ENCODE measurements at regions not wholly inside any gene's neighbourhood (a gene's known extent, or its start where the extent isn't known, plus 50 kb on each side); places are given as distances from the start of the nearest gene placed in this dataset.
A peak's percentile ranks its signal among the peaks of the same experiment; 100 is the strongest.

DNA sequence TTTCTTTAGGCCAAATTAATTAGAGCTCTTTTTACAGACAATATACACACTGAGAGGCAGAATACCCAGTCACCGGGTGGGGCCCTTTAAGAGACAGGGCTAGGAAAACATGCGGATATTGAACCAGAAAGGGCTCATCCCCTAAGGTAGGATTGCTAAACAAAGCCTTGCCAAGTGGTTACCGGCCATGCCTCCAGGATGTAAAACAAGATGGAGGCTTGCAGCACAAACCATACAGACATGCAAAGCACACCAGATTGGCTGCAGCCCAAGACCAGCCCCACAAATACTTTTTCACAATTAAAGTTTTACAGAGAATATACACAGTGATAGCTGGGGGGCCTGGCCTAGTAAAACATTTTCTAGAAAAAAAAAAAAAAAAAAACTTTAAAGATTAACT lies 210.0 kb downstream of the KLHL4 start:
- DNase-seq, result no peak

DNA sequence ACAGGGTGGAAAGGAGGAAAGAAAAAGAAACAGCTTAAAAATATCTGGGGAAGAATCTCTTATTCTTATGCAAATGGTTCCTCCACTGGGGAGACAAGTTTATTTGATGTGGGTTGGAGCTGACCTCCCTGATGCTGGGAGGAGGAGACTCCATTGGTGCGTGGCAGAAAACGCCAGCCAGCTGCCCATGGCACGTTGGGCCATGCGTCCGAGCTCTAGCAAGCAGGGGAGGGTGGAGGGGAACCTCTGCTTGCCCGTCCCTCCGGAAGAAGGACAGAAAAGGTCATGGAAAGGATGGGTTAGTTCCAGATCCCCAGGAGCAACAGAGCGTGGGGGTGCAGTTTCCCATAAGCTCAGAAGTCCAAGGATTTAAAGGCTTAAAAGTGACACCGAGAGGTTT lies 210.4 kb downstream of the KLHL4 start:
- no peak for DNase-seq

- DNase-seq, result no peak
Measured at GRCh38 chrX:87728459-87728858, 210.9 kb downstream of the KLHL4 start.

DNA sequence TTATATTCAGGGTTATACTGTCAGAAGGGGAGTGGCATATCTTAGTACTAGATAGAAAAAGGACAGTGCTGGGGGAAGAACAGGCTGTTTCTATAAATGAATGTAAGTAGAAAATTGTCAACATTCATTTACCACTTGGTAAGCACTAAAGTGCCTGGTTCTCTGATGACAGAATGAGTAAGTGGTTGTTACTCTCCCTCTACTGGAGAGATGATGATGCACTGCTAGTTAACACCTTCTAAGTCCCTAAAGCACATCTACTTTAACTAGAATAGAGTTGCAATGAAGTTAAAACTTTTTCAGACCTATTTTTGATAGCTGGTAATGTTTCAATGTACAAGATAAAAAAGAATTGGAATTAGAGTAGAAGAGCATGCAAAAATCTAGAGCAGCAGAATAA lies 214.5 kb downstream of the KLHL4 start:
- no peak for DNase-seq

- no peak for DNase-seq
Measured at GRCh38 chrX:87736576-87736975, 219.0 kb downstream of the KLHL4 start.

GRCh38 chrX:87744391-87744790 lies 226.8 kb downstream of the KLHL4 start:
- DNase-seq, result no peak

GRCh38 chrX:87755493-87755892 lies 237.9 kb downstream of the KLHL4 start:
- no peak for DNase-seq

DNA sequence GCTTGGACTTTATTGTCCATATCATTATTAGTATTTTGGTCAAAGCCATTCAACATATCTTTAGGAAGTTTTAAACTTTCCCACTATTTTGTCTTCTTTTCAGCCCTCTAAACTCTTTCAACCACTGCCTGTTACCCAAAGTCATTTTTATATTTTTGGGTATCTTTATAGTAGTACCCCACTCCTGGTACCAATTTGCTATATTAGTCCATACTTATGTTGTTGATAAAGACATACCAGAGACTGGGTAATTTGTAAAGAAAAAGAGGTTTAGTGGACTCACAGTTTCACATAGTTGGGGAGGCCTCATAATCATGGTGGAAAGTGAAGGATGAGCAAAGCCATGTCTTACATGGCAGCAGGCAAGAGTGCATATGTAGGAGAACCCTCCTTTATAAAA lies 271.4 kb downstream of the KLHL4 start:
- DNase-seq, result no peak

GRCh38 chrX:87798039-87798438 lies 280.4 kb downstream of the KLHL4 start:
- no peak for DNase-seq

- no peak for DNase-seq
Measured at GRCh38 chrX:87805829-87806490, 288.4 kb downstream of the KLHL4 start.

- DNase-seq, result no peak
Measured at GRCh38 chrX:87808576-87809243, 291.1 kb downstream of the KLHL4 start.

DNA sequence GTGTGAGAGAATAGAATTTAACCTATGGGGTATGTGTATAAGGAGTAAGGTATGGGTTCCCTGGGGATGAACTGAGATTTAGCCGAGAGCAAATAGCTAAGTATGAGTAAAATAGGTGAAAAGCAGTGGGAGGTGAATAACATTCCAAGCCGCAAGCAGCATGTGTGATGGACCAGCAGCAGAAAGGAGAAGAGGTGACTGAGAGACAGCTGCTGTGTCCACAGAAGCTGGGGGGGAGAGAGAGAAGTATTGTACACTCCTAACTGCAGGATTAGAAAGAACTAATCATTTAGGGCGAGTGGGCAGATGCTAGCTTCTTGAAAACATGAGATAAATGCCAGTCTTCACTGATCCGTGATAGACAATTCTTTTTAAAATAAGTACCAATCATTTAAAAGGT lies 296.0 kb downstream of the KLHL4 start:
- no peak for DNase-seq

DNA sequence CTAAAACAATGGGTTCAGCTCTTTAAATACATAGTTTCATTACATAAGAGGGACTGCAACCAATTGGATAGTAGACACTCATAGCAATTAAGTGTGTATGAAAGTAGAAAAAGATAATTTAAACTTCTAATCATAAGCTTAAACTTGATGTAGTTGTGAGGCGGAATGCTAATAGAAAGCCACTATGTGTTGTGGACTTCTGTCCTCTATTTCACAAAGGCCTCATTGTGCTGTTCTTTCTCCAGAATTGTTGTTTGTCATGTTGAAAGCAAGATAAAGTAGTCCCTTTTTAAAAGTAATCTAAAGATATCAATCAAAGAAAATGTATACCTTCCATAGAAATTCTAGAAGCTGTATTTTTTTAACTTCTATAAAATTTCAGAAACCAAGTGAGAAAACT lies 329.4 kb downstream of the KLHL4 start:
- DNase-seq, result no peak

GRCh38 chrX:87873347-87873941 lies 355.8 kb downstream of the KLHL4 start:
- no peak for DNase-seq

DNA sequence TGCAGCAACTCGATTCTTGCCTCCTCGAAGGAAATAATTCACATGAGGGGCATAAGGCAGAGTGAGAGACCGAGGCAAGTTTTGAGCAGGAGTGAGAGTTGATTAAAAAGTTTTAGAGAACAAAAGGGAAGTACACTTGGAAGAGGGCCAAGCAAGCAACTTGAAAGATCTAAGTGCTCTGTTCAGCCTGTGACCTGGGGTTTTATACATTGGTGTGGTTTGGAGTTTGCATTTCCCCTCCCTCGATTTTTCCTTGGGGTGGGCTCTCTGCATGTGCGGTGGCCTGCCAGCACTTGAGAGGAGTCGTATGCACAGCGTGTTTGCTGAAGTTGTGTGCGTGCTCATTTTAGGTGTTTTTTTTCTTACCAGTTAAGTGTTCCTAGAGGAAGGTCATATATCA lies 356.4 kb downstream of the KLHL4 start:
- DNase-seq, result no peak

- no peak for DNase-seq
Measured at GRCh38 chrX:87878926-87879325, 361.3 kb downstream of the KLHL4 start.

- no peak for DNase-seq
Measured at GRCh38 chrX:87890437-87890836, 372.8 kb downstream of the KLHL4 start.

GRCh38 chrX:87895421-87895820 lies 377.8 kb downstream of the KLHL4 start:
- no peak for DNase-seq

DNA sequence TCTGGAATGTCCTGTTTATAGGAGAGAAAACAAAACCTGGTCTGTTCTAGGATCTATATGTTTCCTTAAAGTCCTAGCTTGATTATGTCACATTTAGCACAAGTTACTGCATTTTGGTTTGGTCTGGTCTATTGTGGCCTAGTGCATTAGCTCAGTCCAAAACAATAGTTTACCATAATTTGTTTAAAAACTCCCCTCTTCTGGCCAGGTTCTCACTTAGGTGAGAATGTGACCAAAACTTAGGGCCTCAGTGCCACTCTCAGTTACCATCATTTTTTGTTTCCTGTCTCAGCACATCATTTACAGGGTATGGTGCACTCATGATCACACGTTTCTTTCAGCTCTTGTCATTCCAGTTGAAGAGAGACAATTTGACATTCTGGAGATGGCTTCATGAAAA lies 378.5 kb downstream of the KLHL4 start:
- DNase-seq, result no peak

- DNase-seq, result peak; percentile 75
Measured at GRCh38 chrX:87900320-87900908, 382.8 kb downstream of the KLHL4 start.

DNA sequence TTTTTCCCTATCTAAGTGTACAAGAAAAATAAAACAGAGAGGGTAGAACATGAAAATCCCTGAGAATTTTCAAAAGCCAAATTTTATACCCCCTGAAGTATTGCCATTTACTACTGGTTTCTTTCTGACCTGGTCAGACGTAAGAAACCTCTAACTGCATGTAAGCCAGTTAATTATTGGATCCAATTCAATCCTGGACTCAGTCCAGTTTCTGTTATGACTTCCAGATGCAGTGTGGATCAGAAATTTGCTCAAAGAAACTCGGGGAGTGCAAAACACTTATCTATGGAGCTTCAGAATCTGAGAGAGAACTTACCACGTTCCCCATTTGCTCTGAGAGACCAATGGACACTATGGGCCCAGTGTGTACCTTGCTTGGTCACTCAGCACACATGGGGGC lies 383.5 kb downstream of the KLHL4 start:
- no peak for DNase-seq

- DNase-seq, result no peak
Measured at GRCh38 chrX:87914726-87915125, 397.1 kb downstream of the KLHL4 start.

DNA sequence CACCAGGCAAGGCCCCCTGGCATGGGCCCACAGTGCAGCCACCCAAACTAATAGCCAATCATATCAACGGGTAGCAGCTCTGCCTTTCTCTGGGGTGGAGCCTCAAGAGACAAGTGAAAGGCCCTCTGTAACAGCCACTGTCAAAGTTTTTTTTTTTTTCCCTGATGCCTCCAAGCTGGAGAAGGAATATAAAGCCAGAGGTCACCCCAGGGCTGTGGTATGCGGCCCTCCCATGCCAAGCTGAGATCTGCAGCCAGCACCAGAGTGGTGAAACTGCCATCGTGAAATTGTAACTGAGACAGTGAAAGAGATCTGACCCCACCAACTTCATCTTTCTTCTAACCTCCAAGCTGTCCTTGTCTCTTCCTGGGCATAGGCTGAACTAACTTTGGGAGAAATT lies 407.0 kb downstream of the KLHL4 start:
- no peak for DNase-seq

DNA sequence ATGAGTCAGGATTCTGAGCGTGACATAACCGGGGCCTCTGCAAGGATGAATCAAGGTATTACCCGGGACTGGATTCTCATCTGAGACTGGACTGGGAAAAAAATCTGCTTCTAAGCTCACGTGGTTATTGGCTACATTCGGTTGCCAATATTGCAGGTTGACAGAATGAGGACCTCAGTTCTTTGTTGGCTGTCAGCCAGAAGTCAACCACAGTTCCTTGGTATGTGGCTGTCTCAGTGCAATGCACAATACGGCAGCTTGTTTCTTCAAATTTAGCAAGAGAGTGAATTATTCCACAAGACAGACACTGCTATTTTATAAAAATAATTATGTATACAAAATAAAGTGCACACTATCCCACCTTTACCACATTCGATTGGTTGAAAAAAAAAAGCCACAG lies 424.2 kb downstream of the KLHL4 start:
- no peak for DNase-seq

Data from activated CD4-positive, alpha-beta T cell treated with anti-CD3 and anti-CD28 coated beads, Interleukin-10, Interleukin-2, amounts not matched to agents 100 ng/mL and 50 ng/mL, durations not matched to agents 16 hours and 8 hours (primary cell).